ENCODE measurements at regions not wholly inside any gene's neighbourhood (a gene's known extent, or its start where the extent isn't known, plus 50 kb on each side); places are given as distances from the start of the nearest gene placed in this dataset.
"Not testable (repeated sequence)": the region's sequence is repeated elsewhere in the genome, so short reads cannot be mapped to it uniquely, and the experiment has no call there.

DNA sequence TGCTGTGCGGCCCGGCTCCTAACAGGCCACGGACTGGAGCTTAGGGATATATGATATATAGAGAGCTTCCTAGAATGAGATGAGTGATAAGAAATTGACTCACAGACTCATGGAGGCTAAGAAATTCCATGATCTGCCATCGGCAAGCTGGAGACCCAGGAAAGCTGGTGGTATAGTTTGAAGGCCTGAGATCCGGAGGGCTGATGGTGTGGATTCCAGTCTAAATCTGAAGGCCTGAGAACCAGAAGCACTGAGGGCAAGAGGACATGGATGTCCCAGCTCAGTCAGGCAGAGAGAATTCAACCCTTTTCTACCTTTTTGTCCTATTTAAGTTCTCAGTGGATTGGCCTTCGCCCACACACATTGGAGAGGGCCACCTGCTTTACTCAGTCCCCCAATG lies 564.8 kb downstream of the TBC1D22A start:
- DNase-seq (ENCODE audit: low read depth in 4 of 4, low spot score in 2 of 4), result no peak

DNA sequence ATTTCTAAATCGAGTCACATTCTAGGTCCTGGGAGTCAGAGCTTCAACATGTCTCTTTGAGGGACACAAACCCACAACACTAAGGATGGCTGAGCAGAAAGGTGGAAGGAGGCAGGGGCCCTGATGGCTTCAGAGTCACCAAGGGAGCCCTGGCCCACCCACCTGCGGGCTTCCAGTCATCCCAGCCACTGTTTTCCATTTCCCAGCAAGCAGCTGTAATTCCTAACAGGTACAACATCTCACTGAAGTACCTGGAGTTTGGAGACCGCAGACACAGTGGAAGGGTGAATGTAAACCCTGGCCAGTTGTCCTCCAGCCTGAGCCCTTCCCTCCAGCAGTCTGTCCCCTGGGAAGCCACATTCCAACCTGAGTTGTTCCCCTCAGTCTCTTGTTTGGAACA lies 562.8 kb downstream of the TBC1D22A start:
- DNase-seq (ENCODE audit: low read depth in 4 of 4, low spot score in 2 of 4), result no peak

DNA sequence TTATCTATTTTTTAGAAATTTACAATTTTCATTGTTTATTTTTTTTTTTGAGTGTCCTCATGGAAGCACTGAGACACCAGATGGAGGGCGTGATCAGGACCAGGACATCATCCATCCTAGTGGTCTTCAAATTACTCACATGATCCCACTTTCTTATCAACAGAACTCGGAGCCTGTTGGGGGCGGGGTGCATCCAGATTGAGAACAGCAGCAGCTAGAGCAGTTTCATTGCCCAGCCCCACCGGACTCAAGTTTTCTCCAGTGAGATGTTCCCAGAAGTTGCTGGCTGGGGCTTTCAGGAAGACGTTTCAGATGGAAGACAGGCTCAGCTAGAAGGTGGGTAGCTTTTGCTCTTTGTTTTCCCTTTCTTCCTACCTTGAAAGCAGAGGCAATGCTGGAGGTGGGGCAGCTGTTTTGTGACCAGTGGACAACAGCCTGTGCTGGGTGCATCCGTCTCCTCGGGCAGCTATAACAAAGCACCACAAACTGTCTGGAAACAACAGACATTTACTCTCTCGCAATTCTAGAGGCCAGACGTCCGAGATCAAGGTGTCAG lies 562.1 kb downstream of the TBC1D22A start:
- no peak for DNase-seq (ENCODE audit: low read depth in 4 of 4, low spot score in 2 of 4)

DNA sequence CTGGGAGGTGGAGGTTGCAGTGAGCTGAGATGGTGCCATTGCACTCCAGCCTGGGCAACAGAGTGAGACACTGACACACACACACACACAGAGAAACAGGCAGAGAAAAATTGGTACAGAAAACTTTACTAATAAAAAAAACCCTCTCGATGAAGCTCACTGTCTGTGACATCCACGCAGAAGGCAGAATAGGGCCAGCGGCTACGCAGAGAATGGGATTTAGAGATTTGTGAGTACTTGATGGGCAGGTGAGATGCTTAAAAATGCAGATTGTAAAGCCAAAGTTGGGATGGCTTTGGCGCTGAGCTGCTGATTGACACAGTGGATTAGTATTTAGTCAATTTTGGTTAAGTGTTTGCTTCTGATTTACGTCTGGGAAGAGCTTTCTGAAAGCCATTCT lies 561.1 kb downstream of the TBC1D22A start:
- no peak for DNase-seq (ENCODE audit: low read depth in 4 of 4, low spot score in 2 of 4)

DNA sequence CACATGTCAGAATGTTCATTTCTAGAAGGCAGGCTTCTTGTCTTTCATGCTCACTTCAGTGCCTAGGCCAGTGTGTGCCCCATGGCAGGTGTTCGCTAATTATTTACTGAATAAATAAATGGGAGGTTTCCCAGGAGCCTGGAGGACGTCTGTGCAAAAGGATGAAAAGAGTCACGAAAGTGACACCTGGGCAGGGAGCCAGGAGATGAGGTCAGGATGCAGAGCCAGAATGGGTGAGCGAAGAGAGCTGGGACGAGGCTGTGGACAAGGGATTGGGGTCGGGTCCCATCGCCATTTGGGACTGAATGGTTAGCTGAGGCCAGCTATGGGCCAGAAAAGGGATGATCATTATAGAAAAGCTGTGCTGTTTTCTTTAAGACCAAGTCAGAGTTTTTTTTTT lies 560.4 kb downstream of the TBC1D22A start:
- no peak for DNase-seq (ENCODE audit: low read depth in 4 of 4, low spot score in 2 of 4)

DNA sequence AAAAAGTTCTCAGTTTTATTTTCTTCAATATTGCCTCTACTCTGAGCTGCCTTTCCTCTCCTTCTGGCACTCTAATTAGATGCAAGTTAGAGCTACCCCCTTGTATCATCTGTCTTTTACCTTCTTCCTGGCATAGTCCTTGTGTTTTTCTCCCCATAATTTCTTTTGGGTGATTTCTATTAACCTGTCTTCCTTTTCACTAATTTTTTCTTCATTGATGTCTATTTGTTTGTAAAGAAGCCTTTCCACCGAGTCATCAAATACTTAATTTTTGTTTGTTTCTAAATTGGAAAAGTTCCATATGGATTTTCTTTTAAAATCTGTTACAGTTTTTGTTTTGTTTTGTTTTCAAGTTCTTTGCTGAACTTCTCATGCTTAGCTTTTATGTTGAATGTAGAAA lies 558.1 kb downstream of the TBC1D22A start:
- DNase-seq (ENCODE audit: low read depth in 4 of 4, low spot score in 2 of 4), result no peak

DNA sequence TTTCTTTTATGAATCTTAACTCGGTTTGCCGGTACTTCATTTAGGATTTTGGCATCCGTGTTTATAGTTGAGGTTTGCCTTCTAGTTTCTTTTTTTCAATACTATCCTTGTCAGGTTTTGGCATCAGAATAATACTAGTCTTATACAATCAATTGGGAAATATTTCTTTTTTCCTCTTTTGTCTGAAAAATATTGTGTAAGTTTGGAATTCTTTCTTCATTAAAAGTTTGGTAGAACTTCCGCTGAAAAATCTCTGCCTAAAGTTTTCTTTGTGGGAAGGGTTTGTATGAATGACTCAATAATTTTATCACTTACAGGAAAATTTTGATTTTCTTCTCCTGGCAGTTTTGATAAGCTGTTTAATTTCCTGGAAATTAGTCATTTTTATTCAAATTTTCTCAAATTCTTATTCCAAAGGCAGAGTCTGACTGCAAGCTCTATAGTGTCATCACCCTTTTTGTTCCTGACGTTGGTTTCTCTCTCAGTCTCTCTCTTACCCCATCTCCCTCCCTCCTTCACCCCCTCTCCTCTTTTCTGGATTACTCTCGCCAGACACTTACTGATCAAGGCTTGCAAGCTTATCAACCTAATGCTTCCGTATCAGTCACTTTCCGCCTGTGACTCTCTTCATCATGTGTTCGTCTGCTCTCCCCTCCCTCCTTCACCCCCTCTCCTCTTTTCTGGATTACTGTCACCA lies 555.7 kb downstream of the TBC1D22A start:
- no peak for DNase-seq (ENCODE audit: low read depth in 4 of 4, low spot score in 2 of 4)

DNA sequence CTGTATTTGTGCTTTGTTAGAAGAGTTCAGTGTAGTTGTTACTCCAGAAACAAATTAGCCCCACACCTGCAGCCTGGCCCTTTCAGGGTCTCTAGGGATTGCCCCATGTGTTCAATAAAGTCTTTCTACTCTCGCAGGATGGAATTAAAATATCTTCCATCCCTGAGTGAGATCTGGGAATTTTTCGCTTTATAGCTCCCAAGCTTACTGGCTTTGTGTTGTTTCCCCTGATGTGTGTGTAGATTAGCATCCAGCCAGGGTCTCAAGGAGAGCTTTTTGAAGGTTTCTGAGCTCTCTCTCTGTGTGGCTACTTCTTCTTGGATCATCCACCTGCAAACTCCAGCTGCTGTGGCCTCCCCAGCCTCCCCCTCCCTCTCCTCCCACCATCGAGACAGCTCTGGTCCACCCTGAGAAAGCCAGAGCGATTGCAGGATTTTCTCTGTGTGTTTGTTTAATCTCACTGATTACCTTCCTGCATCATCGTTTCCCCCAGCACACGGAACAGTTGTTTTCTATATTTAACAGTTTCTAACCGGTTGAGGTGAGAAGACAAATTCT lies 553.5 kb downstream of the TBC1D22A start:
- no peak for DNase-seq (ENCODE audit: low read depth in 4 of 4, low spot score in 2 of 4)

DNA sequence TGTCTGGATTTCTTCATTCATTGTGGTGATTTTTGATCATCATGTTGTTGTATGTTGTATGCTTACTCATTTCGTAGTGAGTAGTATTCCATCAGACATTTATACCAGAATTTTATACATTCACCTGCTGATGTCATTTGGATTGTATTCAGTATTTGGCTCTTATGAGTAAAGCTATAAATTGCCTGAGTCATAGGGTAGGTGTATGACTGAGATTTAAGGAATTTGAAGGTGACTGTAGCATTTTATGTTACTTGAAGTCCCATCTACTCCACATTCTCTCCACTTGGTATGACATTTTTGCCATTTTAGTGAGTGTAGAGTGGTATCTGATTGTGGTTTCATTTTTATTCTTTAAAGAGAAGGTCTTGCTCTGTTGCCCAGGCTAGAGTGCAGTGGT lies 548.2 kb downstream of the TBC1D22A start:
- no peak for DNase-seq (ENCODE audit: low read depth in 4 of 4, low spot score in 2 of 4)

DNA sequence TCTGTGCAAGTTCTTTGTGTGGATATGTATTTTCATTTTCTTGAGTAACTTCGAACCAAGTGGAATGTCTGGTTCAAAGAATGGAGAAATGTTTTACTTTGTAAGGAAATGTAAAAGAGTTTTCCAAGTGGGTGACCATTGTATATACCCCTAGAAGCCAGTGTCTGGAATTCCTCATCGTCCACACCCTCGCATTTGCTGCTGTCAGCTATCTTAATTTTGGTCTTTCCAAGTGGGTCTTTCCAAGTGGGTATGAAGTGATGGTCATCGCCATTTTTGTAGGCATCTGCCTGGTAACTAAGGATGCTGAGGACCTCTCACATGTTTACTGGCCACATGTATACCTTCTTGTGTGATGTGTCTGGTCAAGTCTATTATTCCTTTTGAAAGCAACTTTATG lies 547.5 kb downstream of the TBC1D22A start:
- no peak for DNase-seq (ENCODE audit: low read depth in 4 of 4, low spot score in 2 of 4)

DNA sequence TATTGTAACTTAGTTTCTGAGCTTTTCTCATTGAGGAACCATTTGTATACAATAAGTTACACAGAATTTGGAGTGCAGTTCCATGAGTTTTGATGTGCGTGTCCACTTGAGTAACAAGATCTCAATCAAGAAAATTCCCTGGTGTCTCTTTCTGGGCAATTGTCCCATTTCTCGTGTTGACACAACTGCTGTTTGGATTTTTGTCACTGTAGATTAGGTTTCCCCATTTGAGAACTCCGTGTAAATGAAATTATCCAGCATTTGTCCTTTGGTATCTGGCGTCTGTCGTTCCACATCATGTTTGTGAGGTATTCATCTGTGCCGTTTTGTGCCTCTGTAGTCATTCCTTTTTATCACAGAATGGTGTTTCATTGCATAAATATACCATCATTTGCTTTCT lies 547.0 kb downstream of the TBC1D22A start:
- no peak for DNase-seq (ENCODE audit: low read depth in 4 of 4, low spot score in 2 of 4)

DNA sequence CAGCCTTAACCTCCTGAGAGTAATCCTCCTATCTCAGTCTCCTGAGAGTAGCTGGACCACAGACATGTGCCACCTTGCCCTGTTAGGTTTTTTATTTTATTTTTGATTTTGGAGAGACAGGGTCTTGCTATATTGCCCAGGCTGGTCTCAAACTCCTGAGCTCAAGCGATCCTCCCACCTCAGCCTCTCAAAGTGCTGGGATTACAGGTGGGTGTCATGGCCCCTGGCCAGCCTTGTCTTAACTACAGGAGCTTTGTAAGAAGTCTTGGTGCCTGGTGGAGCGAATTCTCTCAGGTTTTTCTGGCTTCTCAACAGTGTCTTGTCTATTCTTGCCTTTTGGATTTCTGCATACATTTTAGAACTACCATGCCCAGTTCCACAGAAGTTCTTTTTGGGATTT lies 546.4 kb downstream of the TBC1D22A start:
- no peak for DNase-seq (ENCODE audit: low read depth in 4 of 4, low spot score in 2 of 4)

DNA sequence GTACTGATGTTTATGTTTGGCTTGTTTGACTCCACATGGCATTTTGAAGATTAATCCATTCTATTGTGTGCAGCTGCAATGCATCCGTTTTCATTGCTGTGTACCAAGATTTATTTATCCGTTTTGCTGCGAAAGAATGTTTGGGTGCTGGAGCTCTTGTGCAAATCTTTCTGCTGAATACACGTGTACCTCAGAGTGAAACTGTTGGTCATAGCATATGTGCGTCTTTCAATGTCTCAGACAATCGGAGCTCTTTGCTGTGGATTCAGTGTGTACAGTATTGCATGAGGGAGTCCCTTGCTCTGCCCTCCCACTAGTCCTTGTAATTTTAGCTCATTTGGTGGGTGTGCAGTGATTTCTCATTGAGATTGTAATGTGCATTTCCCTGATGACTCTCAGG lies 545.4 kb downstream of the TBC1D22A start:
- DNase-seq (ENCODE audit: low read depth in 4 of 4, low spot score in 2 of 4), result no peak

DNA sequence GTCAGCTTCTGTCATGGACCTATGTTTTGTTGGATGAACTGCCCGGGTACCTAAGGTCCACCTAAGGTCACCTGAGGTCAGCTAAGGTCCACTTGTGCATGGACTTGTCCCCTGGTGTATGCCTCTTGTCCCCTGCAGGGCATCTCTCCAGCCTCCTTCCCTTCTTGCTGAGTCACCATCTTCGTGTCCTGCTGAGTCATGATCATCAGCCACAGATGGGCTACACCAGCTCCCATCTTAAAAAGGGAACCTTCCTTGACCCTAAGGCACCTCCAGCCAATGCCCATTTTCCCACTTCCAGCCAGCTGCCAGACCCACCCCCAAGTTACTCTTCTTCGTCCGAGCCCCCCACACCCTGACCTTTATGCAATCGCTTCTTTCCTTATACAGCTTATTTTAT lies 544.9 kb downstream of the TBC1D22A start:
- DNase-seq (ENCODE audit: low read depth in 4 of 4, low spot score in 2 of 4), result no peak

DNA sequence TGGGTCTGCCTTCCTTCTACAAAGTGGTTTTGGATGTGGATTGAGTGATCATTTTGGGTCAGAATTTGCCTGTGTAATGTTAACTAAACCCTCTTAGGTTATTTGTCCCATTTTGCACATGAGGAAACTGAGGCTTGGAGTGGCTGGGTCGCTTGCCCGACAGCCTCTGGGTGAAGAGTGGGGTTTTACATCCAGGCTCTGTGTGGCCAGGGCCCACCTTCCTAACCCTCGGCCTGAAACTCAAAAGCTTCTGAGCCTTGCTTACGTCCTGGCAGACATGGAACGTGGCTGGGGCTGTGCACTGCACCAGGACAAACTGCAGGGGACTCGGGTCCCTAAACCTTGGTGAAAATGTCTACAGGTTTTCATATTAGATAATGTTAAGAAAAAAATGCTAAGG lies 542.4 kb downstream of the TBC1D22A start:
- no peak for DNase-seq (ENCODE audit: low read depth in 4 of 4, low spot score in 2 of 4)

DNA sequence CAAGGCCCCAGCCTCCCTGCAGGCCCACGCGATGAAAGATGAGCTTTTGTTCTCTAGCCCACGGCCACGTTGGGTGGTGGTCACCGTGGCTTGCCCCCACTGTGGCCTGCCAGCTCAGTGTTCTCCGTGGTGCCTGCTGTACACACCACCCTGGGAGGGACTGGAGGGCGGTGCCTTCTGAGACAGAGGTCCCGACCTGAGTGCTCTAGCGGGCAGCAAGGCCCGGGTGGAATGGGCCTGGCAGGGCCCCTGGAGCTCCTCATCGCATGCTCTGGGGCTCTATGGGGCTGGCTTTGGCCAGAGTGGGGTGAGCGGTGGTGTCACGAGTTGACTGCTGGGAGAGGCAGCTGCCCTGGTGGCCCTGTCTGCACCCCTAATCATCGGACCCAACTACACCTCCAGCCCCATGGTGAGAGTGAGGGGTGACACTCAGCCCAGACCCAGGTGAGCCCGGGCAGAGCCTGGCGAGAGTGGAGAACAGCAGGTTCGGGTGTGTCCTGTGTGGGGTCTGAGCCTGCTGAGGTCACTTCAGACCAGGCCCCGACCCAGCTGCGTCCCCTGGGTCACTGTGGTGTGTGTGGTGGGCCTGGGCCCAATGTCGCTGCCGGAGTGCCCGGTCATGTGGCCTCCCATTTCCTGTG lies 541.9 kb downstream of the TBC1D22A start:
- DNase-seq (ENCODE audit: low read depth in 4 of 4, low spot score in 2 of 4), result no peak

DNA sequence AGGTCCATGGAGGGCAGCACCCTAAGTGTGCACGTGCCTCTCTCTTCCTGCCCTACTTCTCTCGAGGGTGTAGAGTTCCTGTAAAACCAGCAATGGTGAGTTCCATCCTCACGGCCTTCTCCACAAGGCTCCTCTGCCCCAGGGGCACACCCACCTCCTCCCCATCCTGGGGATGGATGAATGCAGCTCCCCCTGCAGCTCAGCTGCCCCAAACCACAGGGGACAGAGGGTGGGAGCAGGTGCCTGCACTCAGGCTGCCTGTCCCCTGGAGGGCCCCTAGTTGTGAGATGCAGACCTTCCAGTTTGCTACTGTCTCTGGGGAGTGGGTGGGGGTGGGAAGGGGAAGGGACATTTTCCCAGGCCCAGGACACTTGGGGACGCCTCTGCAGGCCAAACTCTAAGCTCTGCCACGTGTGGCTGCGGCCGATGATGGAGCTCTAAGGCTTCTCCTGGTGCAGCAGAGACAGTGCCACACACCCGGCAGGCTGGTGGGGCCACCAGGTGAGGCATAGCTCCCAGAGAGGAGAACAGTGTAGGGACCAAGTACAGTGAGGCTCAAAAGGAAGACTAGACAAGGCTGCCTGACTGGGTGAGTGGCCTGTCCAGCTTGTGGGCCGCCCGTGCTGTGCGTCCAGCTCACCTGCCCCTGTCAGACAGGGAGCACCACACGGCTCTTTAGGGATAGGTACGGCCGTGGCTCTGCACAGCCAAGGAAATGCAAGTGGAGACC lies 540.9 kb downstream of the TBC1D22A start:
- DNase-seq (ENCODE audit: low read depth in 4 of 4, low spot score in 2 of 4), result no peak

DNA sequence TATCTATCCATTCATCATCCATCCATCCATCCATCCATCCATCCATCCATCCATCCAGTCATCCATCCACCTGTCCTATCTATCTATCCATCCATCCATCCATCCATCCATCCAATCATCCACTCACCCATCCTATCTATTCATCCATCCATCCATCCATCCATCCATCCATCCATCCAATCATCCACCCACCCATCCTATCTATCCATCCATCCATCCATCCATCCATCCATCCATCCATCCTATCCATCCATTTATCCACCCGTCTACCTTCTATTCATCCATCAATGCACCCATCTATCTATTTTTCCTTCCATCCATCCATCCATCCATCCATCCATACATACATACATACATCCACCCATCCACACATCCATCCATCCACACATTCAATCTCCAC lies 540.1 kb downstream of the TBC1D22A start:
- DNase-seq (ENCODE audit: low read depth in 4 of 4, low spot score in 2 of 4), result not testable (repeated sequence)

DNA sequence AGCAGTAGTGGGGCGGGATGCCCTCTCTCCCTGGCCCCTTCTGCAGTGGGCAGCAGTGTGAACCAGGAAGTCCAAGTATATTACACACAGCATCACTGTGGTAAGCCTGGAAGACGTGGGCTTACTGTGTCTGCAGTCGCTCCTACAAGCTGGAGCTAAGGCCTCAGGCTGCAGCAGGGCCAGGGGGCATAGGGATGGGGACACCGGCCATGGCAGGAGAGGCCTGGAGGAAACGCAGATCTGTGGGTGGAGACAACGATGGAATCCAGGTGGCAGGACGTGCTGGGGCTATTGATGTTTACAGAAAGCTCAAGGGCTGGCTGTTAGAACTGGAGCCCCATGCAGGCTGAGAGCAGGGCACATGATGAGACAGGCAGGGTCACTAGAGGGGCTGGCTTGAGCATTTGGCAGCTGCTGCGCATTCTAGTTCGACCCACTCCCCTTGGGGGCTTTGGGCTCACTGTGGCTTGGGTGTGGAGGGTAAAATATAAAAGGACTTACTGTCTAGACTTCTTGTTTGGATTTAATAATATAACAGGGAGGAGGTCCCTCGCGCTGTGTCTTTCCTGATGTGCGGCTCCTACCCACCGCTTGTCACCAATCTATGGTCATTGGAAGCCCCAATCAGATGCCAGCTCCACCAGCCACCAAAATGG lies 539.5 kb downstream of the TBC1D22A start:
- DNase-seq (ENCODE audit: low read depth in 4 of 4, low spot score in 2 of 4), result no peak

DNA sequence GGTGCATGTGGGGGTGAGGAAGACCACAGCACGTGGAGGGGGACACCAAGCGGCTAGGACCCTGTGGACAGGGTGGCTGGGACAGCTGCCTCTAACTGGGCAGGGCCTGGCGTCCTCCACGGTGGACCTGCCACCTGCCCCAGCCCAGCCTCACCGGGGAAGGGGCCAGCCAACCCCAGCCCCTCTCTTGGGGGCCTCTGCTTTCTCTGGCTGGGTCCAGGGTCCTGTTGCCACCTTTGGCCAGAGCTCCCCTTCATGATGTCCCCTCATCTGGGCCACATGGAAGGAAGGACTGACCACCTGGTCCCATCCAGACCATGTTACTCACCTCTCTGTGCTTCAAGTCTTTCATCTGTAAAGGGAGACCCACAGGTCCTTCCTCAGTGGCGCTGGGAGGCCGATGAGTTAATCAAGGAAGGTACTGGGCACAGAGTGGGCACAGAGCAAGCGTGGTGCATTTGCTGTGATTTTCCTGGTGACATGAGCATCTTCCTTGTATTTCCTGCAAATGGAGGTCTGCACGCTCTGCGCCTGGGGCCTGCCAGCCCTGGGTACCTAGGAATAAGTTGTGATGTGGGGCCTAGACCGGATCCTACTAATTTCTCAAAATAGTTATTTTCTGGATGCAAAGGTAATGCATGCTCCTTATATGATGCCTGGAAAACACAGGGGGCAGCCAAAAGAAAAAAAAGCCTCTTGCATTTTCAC lies 538.4 kb downstream of the TBC1D22A start:
- DNase-seq (ENCODE audit: low read depth in 4 of 4, low spot score in 2 of 4), result no peak

Data from left renal cortex interstitium (tissue), 4 donors.